Activated gamma-delta T cell (primary cell): ENCODE measurements at regions not wholly inside any gene's neighbourhood (a gene's known extent, or its start where the extent isn't known, plus 50 kb on each side); places are given as distances from the start of the nearest gene placed in this dataset.

Source experiments
- DNase-seq: peaks from one replicate; lab custom pipeline; 2025; lab: John Stamatoyannopoulos, UW

GRCh38 chr2:59077981-59078531 is 836.9 kb upstream of the FANCL start:
- DNase-seq: no peak

GRCh38 chr2:59077026-59077725 is 836.1 kb upstream of the FANCL start:
- DNase-seq: no peak

DNA sequence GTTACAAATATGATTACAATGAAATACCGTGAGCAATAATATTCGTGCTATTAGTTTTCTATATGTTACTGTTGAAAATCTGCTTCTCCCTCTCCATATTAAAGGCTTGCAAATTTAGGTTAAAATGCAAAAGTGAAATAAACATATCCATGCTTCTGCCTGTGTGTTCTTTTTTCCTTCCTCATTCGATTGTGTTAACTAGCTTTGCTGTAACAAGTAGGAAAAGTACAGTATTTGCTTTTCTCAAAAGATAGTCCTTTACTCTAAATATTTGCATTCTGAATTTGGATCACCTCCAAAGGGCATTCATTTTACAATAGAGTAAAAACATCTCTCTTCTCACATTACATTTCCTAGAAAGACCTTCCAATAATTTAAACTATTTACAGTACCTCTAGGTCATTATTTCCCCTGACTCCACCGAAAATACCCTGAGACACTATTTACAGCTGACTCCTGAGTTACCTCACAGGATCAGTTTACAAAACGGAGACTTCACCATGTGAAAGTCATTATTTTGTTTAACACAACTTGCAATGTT is 835.0 kb upstream of the FANCL start:
- DNase-seq: no peak

DNA sequence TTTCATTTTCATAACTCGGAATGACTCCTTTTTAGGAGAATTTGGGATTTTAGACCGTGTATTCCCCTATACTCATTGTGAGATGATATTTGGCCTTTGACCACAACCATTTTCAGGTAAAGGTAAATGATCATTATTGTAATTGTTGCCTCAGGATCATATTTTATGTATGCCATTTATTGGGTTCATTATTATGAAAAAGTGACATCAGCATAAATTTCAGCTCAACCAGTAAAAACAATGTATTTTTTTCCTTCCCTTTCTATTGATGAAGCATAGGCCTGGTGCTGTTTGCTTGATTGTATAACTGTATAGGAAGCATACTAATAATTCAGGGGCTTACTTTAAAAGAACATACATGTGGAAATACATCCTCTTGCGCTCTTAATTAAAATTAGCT is 832.9 kb upstream of the FANCL start:
- DNase-seq: no peak

GRCh38 chr2:59073286-59073685 is 832.2 kb upstream of the FANCL start:
- no peak for DNase-seq

- DNase-seq: no peak
These were observed 827.1 kb upstream of the FANCL start for GRCh38 chr2:59068255-59068654.

GRCh38 chr2:59066787-59067399 is 825.8 kb upstream of the FANCL start:
- DNase-seq: peak; percentile 12

- no peak for DNase-seq
These were observed 806.4 kb upstream of the FANCL start for GRCh38 chr2:59047373-59047995.

DNA sequence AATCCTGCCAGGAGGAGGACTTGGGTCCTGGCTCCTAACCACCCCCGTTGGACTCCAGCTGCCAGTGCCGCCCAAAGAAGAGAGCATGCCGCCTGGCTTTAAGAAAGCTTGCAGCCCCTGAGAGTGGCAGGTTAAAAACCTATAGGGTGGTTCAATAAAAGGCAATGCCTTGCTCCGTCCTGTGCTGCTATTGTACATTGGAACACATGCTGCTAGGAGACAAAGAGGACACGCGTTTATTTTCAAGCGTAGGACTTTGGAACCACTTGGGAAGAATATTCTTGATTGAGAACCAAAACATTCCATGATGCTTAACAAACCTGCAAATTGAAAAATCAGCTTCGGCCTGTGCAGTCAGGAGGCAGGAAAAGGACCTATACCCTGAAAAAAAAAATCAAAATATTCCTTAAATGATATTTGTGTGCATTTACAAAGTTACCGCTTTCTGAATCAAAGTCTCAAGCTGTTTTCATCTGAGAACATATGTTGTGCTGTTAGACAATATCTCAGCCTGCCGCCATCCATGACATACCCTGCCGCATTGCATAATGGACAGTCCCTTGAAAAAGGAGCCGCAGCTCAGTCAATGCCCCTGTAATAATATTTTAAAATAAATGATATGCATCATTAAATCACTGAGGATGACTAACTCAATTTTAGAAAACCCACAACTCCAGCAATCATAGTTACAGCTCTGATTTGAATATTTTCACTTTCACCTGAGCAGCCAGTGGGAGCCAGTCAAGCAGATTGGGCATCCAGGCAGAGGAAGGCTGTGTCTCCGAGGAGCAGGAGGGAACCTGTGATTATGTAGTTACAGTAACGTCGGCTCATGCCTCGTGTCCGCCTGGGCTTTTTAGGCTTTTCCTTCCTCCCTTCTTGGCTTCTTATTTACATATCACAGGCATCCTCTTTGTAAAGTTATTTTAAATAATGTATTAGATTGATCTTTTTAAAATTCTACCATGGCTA is 805.6 kb upstream of the FANCL start:
- DNase-seq: no peak

GRCh38 chr2:59044736-59045135 is 803.6 kb upstream of the FANCL start:
- no peak for DNase-seq

DNA sequence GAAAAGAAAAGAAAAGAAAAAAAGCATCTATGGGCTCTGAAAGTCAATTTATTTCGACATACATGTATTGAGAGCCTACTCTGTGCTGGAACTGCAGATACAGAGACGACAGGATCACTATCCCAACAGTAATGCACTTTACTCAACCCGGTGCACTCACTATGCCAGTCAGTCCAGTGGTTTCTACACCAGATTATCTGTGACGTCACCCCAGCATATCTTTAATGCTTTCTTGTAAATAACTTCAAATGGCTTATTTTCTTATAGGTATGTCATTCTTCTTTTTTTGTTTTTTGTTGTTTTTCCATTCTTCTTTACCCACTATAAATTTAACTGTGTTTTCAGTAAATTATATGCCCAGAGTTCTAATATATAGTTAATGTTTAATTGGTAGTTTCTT is 800.0 kb upstream of the FANCL start:
- no peak for DNase-seq

DNA sequence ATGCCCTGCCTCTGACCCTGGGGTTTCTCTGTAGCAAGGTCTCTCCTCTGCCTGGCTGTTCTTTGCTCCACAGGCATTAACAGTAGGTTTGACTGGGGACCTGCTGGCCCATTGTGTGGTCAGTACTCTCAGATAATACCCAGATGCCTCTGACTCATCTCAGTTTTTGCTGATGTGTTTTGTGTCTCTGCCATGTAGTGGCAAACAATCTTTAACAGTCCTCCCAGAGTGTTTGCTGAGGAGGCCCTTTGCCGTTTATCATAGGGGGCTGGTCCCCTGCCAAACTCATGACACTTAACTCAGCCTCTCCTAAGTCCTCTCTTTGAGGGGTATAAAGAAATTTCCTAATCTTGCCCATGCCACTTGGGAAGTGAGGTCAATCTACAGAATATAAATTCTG is 793.7 kb upstream of the FANCL start:
- no peak for DNase-seq

DNA sequence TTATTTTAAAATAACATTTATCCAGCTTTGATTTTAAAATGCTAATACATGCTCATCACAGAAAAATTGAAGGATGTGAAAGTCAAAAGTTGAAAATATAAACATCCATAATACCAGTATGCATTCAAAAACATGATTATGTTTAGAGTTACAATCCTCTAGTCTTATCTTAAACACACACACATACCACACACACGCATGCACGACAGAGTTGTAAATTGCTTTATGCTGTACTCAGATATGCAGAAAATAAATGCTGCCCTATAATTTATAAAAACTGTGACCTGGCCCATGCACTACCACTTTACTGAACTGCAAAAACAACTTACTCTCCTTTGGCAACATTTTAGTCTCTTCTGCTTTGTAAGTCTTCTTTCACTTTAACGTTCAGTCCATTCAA is 793.0 kb upstream of the FANCL start:
- DNase-seq: no peak

- no peak for DNase-seq
These were observed 792.5 kb upstream of the FANCL start for GRCh38 chr2:59033661-59034060.

- no peak for DNase-seq
These were observed 791.4 kb upstream of the FANCL start for GRCh38 chr2:59032499-59032898.

GRCh38 chr2:59029058-59029457 is 787.9 kb upstream of the FANCL start:
- DNase-seq: no peak

DNA sequence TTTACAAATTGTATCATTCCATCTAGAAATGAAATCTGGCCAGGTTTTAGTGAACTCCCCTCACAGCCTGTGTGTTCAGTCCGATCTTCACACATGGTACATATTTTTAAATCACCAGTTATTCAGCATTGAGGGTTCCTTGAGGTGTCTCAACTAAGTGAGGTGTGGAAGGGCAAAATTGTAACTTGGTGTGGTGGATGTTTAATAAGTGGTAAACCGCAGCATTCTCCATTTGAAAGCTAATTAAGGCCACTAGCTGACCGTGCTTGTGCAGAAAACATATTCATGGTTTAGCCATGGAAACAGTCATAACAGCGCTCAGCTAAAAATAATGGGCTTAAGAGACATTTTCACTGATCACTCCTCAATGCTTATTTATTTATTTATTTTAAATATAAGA is 786.2 kb upstream of the FANCL start:
- DNase-seq: no peak

DNA sequence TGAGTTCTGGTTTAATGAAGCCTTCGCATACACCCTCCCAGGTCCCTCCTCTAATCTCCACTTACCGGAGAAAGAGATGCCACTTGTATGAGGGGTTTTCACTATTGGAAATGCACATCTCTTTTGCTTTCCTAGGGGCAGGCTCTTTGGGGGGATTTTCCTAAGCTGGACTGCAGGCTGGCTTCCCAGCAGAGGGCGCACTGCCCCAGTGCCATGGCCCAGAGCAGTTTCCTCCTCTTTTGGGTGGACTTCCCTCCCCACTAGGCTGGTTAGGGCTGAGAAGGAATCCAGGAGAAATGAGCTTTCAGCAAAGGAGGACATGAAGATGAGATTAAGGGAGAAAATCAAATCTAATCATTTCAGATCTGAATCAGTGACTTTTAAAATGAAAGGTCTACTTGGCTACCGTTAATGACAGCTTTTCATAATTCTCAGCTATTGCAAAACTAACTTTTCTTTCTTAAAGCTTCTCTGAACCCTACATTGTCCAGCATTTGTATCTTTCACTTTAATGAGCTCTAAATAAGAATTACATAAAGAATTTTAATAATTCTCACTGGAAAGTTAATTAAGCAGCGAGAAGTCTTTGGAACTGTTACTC is 784.1 kb upstream of the FANCL start:
- DNase-seq: no peak

GRCh38 chr2:59021786-59022185 is 780.7 kb upstream of the FANCL start:
- DNase-seq: no peak

GRCh38 chr2:59019566-59020159 is 778.5 kb upstream of the FANCL start:
- no peak for DNase-seq

- DNase-seq: no peak
These were observed 777.6 kb upstream of the FANCL start for GRCh38 chr2:59018737-59019136.
